Adrenal gland (tissue), 5 donors: ENCODE measurements at regions not wholly inside any gene's neighbourhood (a gene's known extent, or its start where the extent isn't known, plus 50 kb on each side); places are given as distances from the start of the nearest gene placed in this dataset.

Experiments
- POLR2A ChIP-seq, 2 donors: fragments of 450-650 bp; IDR thresholded peaks; one replicate each; pipeline ENCODE4 v1.6.1; 2017; ENCODE audit warnings: antibody characterized with exemption in 2 of 2, mild to moderate bottlenecking in 2 of 2, moderate library complexity in 1 of 2
- TF ChIP-seq, protein P1 (sequence below), 6 experiments: fragments of 450-650 bp in 4 of 6; fragments of 200-600 bp in 2 of 6; sonication (generic) in 1 of 6; IDR thresholded peaks; 1 replicate in 5 of 6; 2 replicates in 1 of 6; pipeline versions ENCODE4 v1.5.1 to v1.8.0; 2016 to 2021; ENCODE audit warnings: antibody characterized with exemption in 6 of 6, mild to moderate bottlenecking in 2 of 6, moderate library complexity in 1 of 6
- donor health status: DM: no; HTN: no; CAD: no.

DNA sequence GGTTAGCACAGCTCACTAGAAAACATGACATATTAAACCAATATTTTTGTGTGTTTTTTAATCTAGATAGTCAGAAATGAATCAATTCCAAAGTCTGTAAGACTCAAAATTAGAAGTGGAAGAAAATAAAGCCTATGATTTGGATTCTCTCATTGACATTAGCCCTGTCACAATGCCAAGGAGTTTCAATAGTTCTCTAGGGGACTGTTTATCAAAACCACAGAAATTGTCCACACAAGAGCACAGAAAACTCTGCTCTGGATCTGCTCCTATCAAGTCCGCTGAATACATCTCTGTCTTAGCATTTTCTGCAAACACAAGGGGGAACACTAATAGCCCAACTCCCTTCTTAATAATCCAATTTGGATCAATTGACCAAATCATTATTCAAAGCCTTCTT is 152.0 kb downstream of the HS3ST3B1 start:
- TF ChIP-seq, protein P1, sequence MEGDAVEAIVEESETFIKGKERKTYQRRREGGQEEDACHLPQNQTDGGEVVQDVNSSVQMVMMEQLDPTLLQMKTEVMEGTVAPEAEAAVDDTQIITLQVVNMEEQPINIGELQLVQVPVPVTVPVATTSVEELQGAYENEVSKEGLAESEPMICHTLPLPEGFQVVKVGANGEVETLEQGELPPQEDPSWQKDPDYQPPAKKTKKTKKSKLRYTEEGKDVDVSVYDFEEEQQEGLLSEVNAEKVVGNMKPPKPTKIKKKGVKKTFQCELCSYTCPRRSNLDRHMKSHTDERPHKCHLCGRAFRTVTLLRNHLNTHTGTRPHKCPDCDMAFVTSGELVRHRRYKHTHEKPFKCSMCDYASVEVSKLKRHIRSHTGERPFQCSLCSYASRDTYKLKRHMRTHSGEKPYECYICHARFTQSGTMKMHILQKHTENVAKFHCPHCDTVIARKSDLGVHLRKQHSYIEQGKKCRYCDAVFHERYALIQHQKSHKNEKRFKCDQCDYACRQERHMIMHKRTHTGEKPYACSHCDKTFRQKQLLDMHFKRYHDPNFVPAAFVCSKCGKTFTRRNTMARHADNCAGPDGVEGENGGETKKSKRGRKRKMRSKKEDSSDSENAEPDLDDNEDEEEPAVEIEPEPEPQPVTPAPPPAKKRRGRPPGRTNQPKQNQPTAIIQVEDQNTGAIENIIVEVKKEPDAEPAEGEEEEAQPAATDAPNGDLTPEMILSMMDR (IDR thresholded peaks at IDR 0.05), result no peak
- TF ChIP-seq POLR2A (IDR thresholded peaks at IDR 0.05), result no peak
